ENCODE measurements at regions not wholly inside any gene's neighbourhood (a gene's known extent, or its start where the extent isn't known, plus 50 kb on each side); places are given as distances from the start of the nearest gene placed in this dataset.

DNA sequence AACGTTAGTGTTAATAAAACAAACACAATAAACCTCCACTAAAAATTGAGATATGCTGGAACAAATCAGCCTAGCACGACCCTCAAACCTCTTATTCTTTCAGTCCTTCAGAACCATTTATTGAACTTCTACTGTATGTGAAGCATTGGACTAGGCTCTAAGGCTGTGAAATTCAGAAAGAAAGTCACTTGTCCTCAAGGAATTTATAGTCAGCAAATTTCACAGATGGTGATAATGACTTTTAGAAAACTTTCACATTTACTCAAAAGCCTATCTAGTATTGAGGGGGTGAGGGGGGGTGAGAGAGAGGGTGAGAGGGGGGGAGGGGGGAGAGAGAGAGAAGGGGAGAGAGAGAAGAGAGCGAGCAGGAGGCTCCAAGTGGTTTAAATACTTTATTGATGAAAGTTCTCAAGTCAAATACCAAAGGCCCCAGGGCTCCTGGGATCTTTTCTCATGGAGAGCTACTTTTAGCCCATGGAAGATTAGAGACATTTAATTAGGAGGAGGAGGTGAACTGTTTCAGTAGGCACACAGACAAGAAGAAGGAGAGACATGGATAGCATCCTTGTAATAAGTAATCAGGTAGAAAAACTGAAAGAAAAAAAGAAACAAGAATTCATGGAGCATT, 66.3 kb upstream of the SSX2IP start:
- Histone ChIP-seq H2BK15ac (ENCODE audit: low read depth, low read length) (no peak overlapping the region), H3K4ac (ENCODE audit: low read depth, low read length) (no peak overlapping the region), H3K9me3 (ENCODE audit: control insufficient read depth, low read depth, low read length) (no peaks in the 10 kb centered on the region), H2AK5ac (ENCODE audit: insufficient read length, low read length) (no peak overlapping the region), H3K14ac (ENCODE audit: insufficient read depth, low read length) (no peak overlapping the region), H3K27me3 (ENCODE audit: insufficient read depth, low read length) (no peaks in the 10 kb centered on the region), H4K91ac (ENCODE audit: insufficient read length, low read depth, low read length) (no peak overlapping the region), H3K4me1 (ENCODE audit: insufficient read depth, low read length) (no peaks in the 10 kb centered on the region), H3K56ac (ENCODE audit: insufficient read length, low read depth, low read length) (no peak overlapping the region), H2BK20ac (ENCODE audit: low read depth, low read length, poor library complexity, severe bottlenecking) (no peak overlapping the region), H2BK120ac (ENCODE audit: low read depth, low read length, poor library complexity, severe bottlenecking) (no peak overlapping the region), H4K8ac (replicated peaks; ENCODE audit: insufficient read length, low read depth, low read length) (no peak overlapping the region), H3K23me2 (ENCODE audit: insufficient read length, low read depth, low read length, poor library complexity, severe bottlenecking) (no peaks in the 10 kb centered on the region), H4K5ac (ENCODE audit: insufficient read length, low read depth, low read length) (no peak overlapping the region), H3T11ph (ENCODE audit: low read length) (no peak overlapping the region), H2BK5ac (ENCODE audit: insufficient read length, low read length) (no peak overlapping the region), H2AFZ (ENCODE audit: low read length) (no peak overlapping the region), H3K79me1 (ENCODE audit: insufficient read depth, low read depth, low read length, poor library complexity, severe bottlenecking) (no peaks in the 10 kb centered on the region), H4K20me1 (ENCODE audit: control insufficient read depth, insufficient read depth, insufficient read length) (no peaks in the 10 kb centered on the region), H3K27ac (ENCODE audit: insufficient read length, low read depth, low read length) (no peak overlapping the region), H3K79me2 (ENCODE audit: insufficient read depth, low read length) (no peaks in the 10 kb centered on the region), H3K23ac (ENCODE audit: insufficient read length, low read depth, low read length) (no peak overlapping the region), H3K18ac (ENCODE audit: insufficient read length, low read depth, low read length) (no peak overlapping the region), H3K9ac (ENCODE audit: extremely low read depth, insufficient read length, low read length) (no peak overlapping the region), H3K4me2 (ENCODE audit: insufficient read depth, insufficient read length, low read length) (no peak overlapping the region), H2BK12ac (ENCODE audit: insufficient read length, low read depth, low read length) (no peak overlapping the region)
- Mint-ChIP-seq H3K9me3 (no peaks in the 10 kb centered on the region), H3K4me3 (peak overlapping the region in 1 of 2 experiments; percentile 33; a peak in 2 of 5 replicates), H3K27ac (peak overlapping the region in 2 of 3 experiments; percentile 27 to 46; a peak in 3 of 7 replicates), H3K36me3 (ENCODE audit: insufficient read depth in 1 of 3, low read depth in 3 of 3) (no peaks in the 10 kb centered on the region), H3K4me1 (peaks cover 39 to 40% of the 10 kb centered on the region in 2 experiments), H3K27me3 (ENCODE audit: low read depth) (no peaks in the 10 kb centered on the region)
- TF ChIP-seq, protein P1, sequence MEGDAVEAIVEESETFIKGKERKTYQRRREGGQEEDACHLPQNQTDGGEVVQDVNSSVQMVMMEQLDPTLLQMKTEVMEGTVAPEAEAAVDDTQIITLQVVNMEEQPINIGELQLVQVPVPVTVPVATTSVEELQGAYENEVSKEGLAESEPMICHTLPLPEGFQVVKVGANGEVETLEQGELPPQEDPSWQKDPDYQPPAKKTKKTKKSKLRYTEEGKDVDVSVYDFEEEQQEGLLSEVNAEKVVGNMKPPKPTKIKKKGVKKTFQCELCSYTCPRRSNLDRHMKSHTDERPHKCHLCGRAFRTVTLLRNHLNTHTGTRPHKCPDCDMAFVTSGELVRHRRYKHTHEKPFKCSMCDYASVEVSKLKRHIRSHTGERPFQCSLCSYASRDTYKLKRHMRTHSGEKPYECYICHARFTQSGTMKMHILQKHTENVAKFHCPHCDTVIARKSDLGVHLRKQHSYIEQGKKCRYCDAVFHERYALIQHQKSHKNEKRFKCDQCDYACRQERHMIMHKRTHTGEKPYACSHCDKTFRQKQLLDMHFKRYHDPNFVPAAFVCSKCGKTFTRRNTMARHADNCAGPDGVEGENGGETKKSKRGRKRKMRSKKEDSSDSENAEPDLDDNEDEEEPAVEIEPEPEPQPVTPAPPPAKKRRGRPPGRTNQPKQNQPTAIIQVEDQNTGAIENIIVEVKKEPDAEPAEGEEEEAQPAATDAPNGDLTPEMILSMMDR (conservative IDR thresholded peaks at IDR 0.05): no peak
- DNase-seq: no peak
- WGBS (ENCODE audit: extremely low coverage, insufficient read length, low lambda C conversion rate): no CpG with 5 or more reads among the region's 3 CpGs

All from H9 (cell line).